ENCODE measurements at regions not wholly inside any gene's neighbourhood (a gene's known extent, or its start where the extent isn't known, plus 50 kb on each side); places are given as distances from the start of the nearest gene placed in this dataset.

DNA sequence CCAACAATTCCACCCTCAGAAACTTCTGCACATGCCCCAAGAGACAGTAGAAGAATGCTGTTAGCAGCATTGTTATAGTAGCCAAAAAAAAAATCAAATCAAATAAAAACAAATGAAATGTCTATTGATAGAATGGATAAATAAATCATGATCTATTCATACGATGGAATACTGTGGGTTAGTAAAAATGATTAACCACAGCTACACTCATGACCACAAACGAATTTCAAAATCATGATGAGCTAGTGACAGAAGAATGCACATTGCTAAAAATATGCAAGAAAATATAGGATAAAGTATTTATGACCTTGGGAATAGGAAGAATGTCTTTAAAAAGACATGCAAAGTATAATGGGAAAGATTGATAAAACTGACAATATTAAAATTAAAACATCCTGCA is 57.5 kb upstream of the ACAN start:
- TF ChIP-seq, protein P1, sequence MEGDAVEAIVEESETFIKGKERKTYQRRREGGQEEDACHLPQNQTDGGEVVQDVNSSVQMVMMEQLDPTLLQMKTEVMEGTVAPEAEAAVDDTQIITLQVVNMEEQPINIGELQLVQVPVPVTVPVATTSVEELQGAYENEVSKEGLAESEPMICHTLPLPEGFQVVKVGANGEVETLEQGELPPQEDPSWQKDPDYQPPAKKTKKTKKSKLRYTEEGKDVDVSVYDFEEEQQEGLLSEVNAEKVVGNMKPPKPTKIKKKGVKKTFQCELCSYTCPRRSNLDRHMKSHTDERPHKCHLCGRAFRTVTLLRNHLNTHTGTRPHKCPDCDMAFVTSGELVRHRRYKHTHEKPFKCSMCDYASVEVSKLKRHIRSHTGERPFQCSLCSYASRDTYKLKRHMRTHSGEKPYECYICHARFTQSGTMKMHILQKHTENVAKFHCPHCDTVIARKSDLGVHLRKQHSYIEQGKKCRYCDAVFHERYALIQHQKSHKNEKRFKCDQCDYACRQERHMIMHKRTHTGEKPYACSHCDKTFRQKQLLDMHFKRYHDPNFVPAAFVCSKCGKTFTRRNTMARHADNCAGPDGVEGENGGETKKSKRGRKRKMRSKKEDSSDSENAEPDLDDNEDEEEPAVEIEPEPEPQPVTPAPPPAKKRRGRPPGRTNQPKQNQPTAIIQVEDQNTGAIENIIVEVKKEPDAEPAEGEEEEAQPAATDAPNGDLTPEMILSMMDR (IDR thresholded peaks at IDR 0.05) = no peak
- no peak for TF ChIP-seq POLR2A (IDR thresholded peaks at IDR 0.05)
